GM23338 (cell line): ENCODE measurements at regions not wholly inside any gene's neighbourhood (a gene's known extent, or its start where the extent isn't known, plus 50 kb on each side); places are given as distances from the start of the nearest gene placed in this dataset.

Source experiments
- CTCF ChIP-seq, 2 experiments: fragments of 200-600 bp in 1 of 2; sonication (generic) in 1 of 2; conservative IDR thresholded peaks; 2 replicates each; pipeline versions ENCODE4 v1.5.1 to v1.6.1; 2016 to 2017; ENCODE audit warnings: antibody characterized with exemption in 2 of 2, low read depth in 2 of 2, mild to moderate bottlenecking in 2 of 2, moderate library complexity in 1 of 2
- POLR2AphosphoS5 ChIP-seq: IDR thresholded peaks from 2 replicates; pipeline ENCODE4 v1.6.1; 2016; ENCODE audit warnings: antibody characterized with exemption, low read depth

- TF ChIP-seq CTCF (conservative IDR thresholded peaks at IDR 0.05; ENCODE audit: low read depth in 2 of 2) (no peak), POLR2AphosphoS5 (no peak)
These were observed 777.7 kb downstream of the GBE1 start for GRCh38 chr3:80983753-80984152.
